Ramos (cell line): ENCODE measurements at regions not wholly inside any gene's neighbourhood (a gene's known extent, or its start where the extent isn't known, plus 50 kb on each side); places are given as distances from the start of the nearest gene placed in this dataset.
"Not testable (repeated sequence)": the region's sequence is repeated elsewhere in the genome, so short reads cannot be mapped to it uniquely, and the experiment has no call there.

Experiments
- in situ Hi-C: fragments of 300-500 bp; cut with MboI; formaldehyde crosslinking; loops from one replicate; pipeline ENCODE4 v1.14.3; 2022; ENCODE audit warnings: low sequenced_read_pairs; ENCODE audit not compliant: unreplicated experiment

DNA sequence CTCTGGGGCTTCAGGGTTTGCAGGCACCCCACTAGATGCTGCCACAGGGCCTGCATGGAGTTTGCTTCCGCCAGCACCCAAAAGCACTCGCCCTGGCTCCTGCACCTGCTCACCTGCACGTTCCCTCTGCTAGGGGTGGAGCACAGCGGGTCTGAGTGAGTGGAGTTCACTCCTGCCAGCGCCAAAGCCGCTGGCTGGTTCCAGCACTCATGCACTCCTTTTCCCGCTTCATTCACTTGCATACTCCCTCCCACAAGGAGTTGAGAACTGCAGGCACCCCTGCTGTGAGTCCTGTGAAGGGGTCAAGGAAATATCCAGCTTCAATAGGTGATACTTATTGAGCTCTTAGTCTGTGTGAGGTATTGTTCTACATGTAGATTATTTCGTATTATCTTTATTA, 537.5 kb downstream of the NR2F2 start:
- in situ Hi-C loops, result no loop called here

DNA sequence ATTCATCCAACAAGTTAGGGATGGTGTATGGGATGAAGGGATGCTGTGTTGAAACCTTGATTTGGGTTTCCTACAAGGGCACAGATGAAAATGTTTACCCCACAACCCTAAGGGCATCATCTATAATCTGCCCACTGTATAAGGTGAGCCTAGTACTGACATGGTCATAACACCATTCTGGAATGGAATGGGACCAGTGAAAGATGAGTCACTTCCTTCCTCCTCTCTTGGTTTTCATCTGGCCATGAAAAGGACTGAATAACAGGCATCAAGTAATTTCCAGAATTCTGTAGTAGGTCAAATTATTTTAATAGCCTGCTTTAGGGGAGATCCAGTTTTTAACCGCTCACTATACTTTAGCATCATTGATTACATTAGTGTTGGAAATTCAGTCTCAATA, 538.6 kb downstream of the NR2F2 start:
- in situ Hi-C loops, result no loop called here

DNA sequence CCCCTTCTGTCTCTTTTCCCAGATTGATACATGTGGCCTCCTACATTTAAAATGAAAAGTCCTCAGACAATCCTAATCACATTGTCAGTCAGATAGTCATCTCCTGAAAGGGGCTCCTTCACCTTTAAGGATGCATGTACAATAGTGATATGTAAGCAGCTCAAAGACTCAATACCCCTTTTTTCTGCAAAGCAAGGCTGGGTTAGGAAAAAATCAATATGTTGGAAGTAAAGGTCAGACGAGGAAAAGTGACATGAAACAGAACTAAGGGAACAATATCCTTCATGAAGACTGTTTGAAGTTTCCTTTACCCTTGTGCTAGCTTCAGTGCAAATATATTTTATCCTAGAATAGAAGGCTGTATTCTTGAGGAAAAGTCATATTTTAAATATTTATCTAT, 539.3 kb downstream of the NR2F2 start:
- in situ Hi-C loops, result no loop called here

DNA sequence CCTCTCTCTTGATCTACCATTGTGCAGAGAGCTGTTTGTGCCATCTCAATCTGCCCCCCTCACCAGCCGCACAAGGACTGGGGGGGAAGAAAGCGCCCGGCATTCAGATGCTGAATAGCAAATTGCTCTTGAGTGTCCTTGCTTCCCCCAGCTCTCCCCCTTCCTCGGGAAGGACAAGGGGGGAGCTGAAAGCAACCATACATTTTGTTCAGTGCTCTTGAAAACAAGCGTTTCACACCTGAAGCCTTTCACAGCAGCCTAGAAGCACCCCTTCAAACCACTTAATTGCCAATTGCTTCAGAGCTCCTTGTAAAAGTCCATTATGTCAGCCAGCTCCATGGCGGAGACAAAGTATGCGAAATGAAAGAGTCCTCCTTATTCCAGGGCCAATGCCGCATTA, 540.1 kb downstream of the NR2F2 start:
- in situ Hi-C loops, result no loop called here

DNA sequence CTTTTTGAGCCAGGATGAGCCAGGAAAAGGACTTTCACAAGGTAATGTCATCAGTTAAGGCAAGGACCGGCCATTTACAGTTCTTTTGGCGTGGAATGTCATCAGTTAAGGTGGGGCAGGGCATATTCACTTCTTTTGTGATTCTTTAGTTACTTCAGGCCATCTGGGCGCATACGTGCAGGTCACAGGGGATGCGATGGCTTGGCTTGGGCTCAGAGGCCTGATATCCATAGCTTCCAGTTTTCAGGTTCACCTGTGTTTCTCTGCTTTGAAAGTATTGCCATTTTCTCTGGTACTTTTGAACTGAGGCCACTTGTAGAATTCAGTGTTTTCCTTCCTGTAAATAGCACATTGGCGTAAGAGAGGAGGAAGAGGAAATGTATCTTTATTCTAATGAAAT, 546.9 kb downstream of the NR2F2 start:
- in situ Hi-C loops, result not testable (repeated sequence)

DNA sequence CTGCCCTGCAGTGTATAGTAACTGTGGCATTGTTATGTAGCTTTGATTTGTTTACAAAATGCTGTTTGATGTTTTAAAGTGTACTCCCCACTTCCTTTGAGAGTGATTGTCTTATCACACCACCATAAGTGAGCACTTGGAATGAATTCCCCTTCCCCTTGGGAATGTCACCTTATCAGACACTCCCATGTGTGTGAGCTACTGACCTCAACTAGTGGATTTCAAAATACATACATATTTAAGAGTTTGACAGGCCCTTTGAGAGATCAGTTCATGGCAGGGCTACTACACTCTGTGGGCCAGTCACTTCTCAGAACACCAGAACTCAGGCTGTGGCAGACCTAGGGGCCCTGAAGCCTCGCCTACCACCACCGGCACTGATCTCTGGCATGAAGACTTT, 547.6 kb downstream of the NR2F2 start:
- in situ Hi-C loops, result no loop called here

DNA sequence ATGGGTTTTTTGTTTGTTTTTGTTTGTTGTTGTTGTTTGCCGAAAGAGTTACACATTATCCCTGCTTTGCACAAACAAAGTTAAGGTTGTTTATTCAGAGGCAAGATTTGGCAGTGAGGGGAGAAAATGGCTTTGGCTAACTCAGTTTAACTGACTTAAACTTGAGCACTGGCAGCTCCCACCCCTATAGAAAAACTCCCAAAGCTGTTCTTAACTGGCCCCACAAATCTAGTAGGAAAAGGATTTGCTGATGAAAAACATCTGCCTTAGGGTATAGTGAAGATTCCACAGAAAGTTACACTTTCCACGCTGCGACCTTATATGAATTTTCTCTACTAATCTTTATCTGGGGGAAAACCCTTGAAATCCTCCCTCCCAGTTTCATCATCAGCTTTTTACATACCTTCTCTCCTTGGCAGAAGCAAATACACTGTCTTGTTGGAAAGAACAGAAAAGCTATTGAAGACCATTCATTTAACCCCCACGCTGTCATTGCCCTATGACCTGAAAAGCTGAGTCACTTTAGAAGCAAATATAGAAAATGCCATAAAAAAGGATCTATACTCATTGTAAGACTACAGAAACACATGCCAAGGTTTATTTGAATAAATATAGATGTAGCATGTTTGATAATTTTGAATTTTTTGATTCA, 551.7 kb downstream of the NR2F2 start:
- in situ Hi-C loops, result no loop called here

DNA sequence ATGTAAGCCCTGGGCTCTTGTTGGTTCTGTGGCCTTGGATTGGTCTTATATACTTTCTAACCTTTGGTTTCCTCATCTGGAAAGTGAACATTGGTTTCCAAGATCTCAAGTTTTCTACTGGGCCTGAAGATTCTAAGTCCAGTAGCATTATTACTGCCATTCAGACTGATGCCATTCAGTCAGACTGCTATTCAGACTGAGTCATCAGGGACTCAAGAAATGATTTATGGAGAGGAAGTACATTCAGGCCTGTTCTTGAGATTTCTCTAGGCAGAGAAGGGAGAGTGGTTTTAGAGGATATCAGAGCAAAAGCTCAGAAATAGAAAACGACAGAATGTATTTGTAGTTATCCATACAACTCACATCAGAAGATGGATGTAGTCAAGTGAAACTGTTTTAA, 557.2 kb downstream of the NR2F2 start:
- in situ Hi-C loops, result no loop called here

DNA sequence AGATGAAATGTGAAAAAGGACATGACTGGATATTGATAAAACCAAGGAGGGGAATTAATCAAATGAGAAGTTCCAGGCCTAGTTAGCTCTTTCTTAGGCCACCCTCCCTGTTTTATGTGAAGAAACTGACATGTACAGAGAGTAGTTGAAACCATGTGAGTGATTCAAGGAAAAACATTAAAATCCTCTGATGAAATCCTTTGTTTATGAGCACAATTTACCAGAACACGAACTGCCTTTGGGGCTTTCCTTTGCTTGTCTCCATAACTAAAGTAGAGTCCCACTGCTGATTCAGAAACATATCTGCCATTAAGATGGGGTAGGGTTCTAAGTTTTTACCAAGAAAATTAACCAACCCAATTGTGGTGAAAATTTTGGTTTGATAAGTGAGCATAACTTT, 558.3 kb downstream of the NR2F2 start:
- in situ Hi-C loops, result no loop called here

DNA sequence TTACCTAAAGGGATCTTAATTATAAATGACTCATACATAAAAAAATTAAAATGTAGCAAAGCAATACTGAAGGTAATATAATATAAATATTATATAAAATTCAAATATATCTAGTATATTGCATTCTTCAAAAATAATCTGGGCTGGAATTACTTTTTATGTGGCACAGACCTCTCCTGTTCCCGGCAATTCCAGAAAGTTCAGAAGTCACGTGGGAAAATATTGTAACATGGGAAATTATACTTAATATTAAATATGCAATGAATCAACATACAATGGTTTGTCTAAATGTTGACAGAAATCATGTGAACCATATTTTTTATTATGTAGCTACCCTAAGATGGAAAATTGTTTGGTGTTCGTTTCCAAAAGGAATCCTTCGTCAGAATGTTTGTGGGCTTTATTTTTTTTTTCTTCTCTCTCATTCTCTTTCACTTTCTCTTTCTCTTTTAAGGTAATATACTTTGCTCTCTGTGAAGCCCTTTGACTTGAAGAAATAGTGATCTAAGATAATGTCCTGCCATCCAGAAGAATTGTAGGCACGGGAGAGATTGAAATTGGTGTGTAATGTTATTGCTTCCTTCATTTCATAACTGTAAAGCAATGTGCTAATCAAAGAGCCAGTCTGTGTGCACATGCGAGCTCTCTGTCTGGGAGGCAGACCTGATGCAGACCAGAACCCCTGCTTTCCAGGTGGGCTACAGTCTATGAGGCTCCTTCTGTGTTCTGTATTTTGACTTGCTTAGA, 559.4 kb downstream of the NR2F2 start:
- in situ Hi-C loops, result no loop called here

DNA sequence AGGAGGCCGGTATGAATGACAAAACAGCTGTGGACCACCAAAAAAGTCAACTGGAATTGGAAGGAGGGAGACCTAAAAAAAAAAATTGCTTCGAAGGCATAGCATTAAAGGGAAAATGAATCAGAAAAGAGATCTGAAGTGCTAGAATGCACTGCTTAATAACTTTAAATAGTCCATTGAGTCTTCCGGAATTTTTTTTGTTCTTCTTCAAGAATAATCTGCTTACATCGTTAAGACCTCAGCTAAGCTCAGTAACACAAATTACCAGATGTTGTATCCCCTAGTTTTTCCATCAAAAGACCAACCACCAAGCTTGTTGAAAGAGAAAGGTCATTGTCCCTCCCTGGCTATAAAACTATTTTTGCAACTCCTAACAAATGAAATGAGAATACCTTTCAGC, 560.5 kb downstream of the NR2F2 start:
- in situ Hi-C loops, result no loop called here

DNA sequence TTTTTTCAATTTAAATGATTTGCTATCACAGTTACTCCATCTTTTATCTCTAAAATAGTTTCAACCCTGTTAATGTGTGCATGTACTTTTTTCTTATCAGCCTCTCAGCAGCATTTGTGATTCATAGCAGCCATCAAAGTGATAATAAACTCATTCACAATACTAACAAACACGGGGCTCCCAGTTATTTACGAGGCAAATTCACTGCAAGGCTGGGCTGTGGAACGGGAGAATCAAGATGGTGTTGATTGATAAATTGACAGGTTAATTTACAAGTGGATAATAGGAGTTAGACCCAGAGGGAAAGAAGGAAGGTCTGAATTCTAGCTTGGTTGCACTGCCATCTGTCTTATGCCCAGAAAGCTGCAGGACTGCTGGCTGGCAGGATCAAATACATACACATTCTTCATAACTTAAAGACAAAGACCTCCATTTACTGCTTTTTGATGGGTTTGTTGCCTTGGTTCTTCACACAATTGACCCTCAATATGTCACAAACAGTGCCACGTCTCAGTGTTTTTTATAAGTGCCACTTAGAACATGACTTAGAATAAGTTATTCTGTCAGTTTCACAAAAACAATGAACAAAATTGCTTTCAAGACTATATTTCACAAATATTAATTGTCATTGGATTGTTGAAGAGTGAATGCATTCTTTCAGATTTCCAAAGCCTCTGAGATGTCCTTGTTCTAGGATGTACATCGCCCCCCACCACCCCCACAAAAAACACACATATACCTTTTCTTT, 562.8 kb downstream of the NR2F2 start:
- in situ Hi-C loops, result no loop called here

DNA sequence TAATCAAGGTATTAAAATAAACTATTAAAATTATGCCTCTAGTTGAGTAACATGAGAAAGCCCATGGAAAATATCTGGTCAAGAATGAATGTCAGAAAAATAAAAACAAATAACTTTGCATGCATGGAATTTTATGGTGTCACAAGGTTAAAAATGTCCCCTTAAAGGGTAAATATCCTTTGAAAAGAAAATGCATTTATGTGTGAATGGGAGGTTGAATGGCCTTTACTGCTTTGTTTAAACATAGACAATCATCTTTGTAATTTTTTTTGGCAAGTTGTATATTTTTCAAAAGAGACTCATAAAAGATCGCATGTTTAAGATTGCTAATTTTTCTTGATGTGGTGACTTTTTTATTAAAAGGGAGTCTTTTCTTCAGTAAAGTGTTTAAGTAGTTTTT, 564.2 kb downstream of the NR2F2 start:
- in situ Hi-C loops, result no loop called here

DNA sequence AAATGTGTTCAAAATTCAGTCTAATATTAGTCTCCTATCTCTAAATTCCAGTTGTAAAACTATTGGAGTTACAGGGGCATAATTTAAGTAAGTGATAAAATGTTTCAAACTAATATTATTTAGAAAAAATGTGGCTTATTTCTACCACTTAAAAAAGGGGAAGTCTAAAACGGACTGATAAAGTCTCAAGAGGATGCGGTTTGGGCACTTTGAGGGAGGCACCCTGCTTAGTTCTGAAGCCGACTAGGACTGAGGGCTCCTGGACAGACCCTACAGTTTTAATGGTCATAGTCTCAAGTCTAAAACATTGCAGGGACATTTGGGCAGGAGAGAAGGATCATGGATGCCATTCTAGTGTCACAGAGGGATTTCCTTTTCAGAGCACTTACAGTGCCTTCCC, 566.3 kb downstream of the NR2F2 start:
- in situ Hi-C loops, result no loop called here

DNA sequence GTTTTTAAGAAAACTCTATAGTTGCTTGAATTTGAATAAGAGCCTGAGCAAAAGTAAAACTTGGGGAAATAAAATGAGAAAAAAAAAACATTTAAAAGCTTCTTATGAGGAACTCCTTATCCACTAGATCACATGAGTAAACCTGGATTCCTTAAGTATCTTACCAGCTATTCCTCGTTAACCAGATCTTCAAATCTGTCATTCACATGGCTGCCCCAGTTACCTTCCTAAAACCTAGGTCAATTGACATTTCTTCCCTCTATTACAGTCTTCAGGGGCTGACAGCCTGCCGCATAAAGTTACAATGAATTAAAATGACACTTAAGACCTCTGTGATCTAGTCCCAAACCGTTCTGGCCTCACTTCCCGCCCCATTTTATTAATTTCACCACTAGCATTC, 583.6 kb downstream of the NR2F2 start:
- in situ Hi-C loops, result no loop called here

DNA sequence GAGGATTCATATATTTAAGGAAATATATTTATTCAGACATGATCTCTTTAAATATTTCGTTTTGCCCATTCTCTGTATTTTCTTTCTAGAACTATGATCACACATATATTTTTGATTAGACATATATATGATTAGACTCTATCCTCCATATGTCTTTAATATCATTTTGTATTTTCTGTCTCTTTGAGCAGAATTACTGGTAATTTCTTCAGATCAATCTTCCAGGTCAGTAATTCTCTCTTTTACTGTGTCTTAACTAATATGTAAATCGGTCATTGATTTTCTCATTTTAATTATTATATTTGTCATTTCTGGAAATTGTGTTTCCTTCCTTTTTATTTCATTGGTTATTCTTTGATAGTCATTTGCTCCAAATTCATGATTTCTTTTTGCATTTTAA, 586.2 kb downstream of the NR2F2 start:
- in situ Hi-C loops, result no loop called here

DNA sequence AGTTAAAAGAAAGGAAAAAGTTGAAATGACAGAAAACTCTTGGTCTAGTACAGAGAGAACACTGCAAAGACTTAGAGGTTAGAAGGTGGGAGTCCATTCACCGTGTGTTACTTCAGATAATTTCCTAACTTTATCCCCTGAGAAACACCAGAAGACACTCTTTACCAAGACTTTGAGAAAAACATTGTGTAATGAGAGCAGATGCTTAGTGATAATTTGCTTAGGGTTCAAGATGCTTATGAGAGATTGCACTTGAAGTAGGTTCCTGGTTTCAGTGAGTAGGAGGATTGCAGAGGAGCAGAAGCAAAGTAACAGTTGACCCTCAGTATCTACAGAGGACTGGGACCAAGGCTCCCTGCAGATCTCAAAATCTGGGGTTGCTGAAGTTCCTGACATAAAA, 594.1 kb downstream of the NR2F2 start:
- in situ Hi-C loops, result no loop called here

DNA sequence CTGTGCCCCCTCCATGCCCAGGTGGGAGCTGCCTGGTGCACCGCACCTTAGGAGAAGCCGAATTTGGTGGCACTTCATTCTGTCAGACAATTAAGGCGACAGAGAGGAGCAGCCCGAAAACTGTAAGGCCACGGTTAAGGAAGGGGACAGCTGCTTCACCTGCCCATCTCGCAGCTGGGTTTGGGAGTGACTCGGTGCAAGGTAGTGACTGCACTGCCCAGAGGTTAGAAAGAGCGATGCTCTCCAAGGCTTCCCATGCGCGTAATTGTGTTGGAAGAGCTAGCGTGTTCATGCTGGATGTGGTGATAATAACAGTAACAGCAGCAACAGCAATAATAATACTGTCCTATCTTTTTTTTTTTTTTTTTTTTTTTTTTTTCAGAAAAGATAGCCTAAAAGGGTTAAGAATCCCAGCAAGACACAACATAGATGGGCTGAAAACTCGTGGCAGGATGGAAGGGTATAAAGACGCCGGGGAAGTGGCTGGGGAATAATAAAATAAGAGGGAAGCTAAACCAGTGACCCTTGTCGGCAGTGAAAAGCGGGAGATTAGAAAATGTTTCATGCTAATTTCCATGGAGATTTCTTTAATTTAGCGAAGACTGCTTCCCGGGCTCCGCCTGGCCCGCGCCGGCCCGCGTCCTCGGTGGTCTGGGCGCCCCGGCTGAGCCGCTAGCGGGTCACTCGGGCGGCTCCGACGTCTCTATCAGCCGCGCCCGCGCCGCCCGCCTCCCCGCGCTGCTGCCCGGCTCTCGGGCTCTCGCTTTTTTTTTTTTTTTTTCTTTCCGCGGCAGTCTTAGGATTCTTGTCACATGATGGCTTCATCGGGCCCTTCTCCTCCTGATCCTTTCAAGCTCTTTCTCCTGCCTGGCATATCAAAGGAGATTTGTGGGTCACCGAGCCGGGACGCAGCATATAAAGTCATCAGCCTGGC, 617.1 kb downstream of the NR2F2 start:
- in situ Hi-C loops, result no loop called here

DNA sequence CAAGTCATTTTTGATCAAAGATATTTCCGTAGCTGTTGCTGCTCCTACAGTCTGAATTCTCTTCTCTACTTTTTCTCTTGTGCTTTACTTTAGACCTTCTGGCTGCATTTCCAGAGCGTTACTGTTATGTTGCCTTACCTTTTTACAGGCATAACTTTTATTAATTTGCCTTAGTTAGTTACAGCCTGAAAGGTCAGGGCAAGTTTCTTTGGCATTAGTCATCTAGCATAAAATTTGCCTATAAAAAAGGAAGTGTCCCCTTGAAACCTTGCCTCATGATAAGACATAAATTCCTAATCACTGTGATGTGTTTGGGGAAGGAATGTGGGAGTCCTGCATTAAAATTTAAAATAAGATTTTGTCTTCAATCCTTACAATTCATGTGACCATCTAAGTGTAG, 618.5 kb downstream of the NR2F2 start:
- in situ Hi-C loops, result no loop called here

DNA sequence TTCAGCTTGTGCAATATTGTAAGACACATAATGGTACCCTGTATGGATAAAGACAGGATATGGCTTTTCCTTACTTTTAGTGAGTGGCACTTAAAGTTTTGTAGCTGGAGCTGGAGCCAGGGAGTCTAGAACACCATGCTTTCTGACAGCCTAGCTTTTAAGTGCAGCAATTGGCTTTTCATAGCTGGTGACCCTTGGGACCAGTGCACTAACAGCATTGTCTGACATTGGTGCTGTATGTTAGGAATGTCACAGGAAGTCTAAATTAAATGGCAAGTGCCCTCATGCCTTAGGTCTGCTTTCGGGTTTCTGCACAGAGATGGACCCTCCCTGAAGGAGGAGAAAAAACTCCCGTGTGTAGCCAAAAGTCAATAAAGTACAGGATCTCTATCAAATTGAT, 628.2 kb downstream of the NR2F2 start:
- in situ Hi-C loops, result no loop called here
